GM10266 (cell line): ENCODE measurements at regions not wholly inside any gene's neighbourhood (a gene's known extent, or its start where the extent isn't known, plus 50 kb on each side); places are given as distances from the start of the nearest gene placed in this dataset.

Source experiments
- DNase-seq: peaks from one replicate; pipeline ENCODE4 v3.0.0; 2012; ENCODE audit errors: extremely low spot score
- CTCF ChIP-seq: IDR thresholded peaks from 2 replicates; pipeline ENCODE4 v1.5.1; 2012; ENCODE audit warnings: mild to moderate bottlenecking, low read depth; ENCODE audit not compliant: control insufficient read depth, insufficient read depth; ENCODE audit errors: missing control alignments

DNA sequence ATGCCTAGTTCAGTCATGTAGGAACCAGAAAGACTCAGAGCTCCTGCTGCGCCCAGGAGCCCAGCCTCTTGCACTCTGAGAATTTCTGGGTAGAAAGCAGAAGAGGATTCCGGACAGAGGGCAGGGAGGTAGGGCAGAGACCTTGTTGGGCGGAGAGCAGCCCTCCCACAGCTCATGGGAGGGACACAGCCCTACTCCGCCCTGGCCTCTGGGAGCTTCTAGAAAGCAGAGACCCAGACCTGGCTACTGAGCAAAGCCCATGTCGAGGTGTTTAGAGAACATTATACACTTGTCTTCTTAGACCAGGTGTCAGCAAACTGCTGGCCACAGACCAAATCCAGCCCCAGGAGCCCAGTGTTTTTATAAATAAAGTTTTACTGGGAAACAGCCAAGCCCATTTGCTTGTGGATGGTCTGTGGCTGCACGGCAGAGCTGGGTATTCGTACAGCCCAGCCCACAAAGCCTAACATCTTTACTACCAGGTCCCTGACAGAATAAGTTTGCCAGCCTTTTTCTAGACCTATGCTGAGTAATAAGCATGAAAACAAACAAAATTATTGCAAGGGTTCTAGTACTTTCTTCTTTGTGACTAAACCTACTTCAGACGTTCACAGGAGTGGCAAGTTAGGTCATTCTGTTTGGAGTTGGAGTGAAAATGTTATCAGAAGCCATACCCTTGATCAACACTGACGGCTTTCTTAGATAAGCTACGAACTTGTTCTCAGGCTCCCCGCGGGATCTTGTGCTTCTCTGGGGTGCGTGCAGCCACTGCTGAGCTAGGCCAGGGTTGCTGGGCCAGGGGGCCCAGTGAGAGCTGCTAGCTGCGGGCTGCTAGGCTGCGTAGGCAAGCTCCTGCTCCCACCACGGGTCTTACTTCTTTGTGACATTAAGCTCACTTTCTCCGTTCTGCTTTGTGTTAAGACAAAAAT lies 235.1 kb upstream of the FOXQ1 start:
- TF ChIP-seq CTCF: no peak
- no peak for DNase-seq

- TF ChIP-seq CTCF: no peak
- DNase-seq: no peak
Observed at GRCh38 chr6:1075880-1076279, 236.0 kb upstream of the FOXQ1 start.

- TF ChIP-seq CTCF: no peak
- no peak for DNase-seq
Observed at GRCh38 chr6:1075444-1075843, 236.5 kb upstream of the FOXQ1 start.

GRCh38 chr6:1070085-1070521 lies 241.8 kb upstream of the FOXQ1 start:
- no peak for TF ChIP-seq CTCF
- DNase-seq: no peak

DNA sequence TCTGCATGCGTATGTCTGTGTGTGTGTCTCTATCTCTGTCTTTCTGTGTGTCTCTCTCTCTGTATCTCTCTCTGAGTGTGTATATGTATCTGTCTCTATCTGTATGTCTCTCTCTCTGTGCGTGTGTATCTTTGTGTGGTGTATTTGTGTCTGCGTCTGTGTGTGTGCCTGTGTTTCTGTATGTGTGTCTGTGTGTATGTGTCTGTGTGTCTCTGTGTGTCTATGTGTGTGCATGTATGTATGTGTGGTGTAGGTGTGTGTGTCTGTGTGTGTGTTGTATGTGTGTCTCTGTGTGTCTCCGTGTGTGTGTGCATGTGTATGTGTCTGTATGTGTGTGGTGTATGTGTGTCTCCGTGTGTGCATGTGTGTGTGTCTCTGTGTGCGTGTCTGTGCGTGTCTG lies 243.0 kb upstream of the FOXQ1 start:
- DNase-seq: no peak
- TF ChIP-seq CTCF: no peak

DNA sequence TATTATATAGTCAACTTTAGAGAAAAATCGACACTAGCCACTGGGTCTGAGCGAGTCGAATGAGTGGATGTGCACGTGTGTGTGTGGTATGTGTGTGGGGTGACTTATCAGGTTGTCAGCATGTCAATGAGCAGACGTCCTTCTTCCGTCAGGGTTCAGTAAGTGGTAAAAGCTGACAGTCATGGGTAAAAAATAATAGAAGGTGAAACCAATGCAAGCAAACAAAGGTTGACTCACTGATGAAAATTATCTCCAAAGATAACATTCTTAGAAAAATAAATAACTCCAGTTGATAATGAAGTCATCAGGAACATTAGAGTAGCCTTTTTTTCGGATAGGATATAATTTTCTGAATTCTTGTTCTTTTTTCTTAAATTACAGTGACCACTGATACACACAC lies 243.8 kb upstream of the FOXQ1 start:
- TF ChIP-seq CTCF: no peak
- no peak for DNase-seq

DNA sequence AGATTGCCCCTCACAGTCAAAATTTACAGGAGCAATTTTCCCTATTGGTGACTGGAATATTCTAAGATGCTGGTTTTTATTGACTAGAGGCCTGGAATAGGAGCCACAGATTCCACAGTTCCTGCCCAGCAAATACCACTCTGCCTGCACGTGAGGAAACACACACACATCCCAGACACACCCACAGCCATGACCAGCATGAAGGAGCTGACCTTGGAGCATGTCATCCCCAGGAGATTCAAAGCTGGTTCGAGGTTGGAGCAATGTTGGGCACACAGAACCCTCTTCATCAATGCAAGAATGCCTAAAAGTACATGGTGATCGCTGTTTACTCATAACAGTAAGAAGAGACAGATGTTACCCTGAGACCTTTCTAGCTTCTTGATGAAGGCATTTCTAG lies 244.6 kb upstream of the FOXQ1 start:
- no peak for DNase-seq
- TF ChIP-seq CTCF: no peak
